ENCODE measurements at regions not wholly inside any gene's neighbourhood (a gene's known extent, or its start where the extent isn't known, plus 50 kb on each side); places are given as distances from the start of the nearest gene placed in this dataset.
A peak's percentile ranks its signal among the peaks of the same experiment; 100 is the strongest.

GRCh38 chr6:1552296-1552761, 57.4 kb upstream of the FOXC1 start:
- ATAC-seq (replicated peaks in 6 of 8): peak in 3 of 8 experiments; percentile 20 to 32 (median 31)
- Histone ChIP-seq H3K4me1 (replicated peaks in 1 of 2) (no peaks in the 10 kb centered on the region), H3K4me3 (no peak overlapping the region), H3K27ac (no peak overlapping the region)
- WGBS, 10 experiments: 79 to 100% (median 86%) methylated on average over 1 to 4 of the region's 4 CpGs; no CpG with 5 or more reads in 5 of the 10 experiments
- in situ Hi-C loops (cut with MboI; ENCODE audit: low pct_unique_long_range_greater_than_20kb in 2 of 9, low sequenced_read_pairs in 9 of 9, unreplicated experiment in 9 of 9): no loop called here

- no peaks in the 10 kb centered on the region for H3K4me1 ChIP-seq (replicated peaks in 1 of 2)
- in situ Hi-C loops (cut with MboI; ENCODE audit: low pct_unique_long_range_greater_than_20kb in 2 of 9, low sequenced_read_pairs in 9 of 9, unreplicated experiment in 9 of 9): no loop called here
- no peak overlapping the region for H3K27ac ChIP-seq
- no peak for ATAC-seq (replicated peaks in 6 of 8)
- no peak overlapping the region for H3K4me3 ChIP-seq
- WGBS, 10 experiments: 70 to 95% (median 88%) methylated on average over 2 to 8 of the region's 9 CpGs
Measured at GRCh38 chr6:1553562-1554083, 56.1 kb upstream of the FOXC1 start.

- H3K4me1 ChIP-seq (replicated peaks in 1 of 2): no peaks in the 10 kb centered on the region
- no peak for ATAC-seq (replicated peaks in 6 of 8)
- H3K27ac ChIP-seq: no peak overlapping the region
- H3K4me3 ChIP-seq: no peak overlapping the region
- 25 to 89% (median 51%) methylated on average over 2 to 5 of the region's 8 CpGs; no CpG with 5 or more reads in 3 of the 10 experiments for WGBS, 10 experiments
- in situ Hi-C loops (cut with MboI; ENCODE audit: low pct_unique_long_range_greater_than_20kb in 2 of 9, low sequenced_read_pairs in 9 of 9, unreplicated experiment in 9 of 9): no loop called here
Measured at GRCh38 chr6:1554141-1554475, 55.6 kb upstream of the FOXC1 start.

GRCh38 chr6:1554476-1555310, 55.0 kb upstream of the FOXC1 start:
- Histone ChIP-seq H3K4me3 (peak overlapping the region in 4 of 5 donors; percentile 18 to 31 (median 24)), H3K27ac (no peak overlapping the region), H3K4me1 (replicated peaks in 1 of 2) (no peaks in the 10 kb centered on the region)
- in situ Hi-C loops (cut with MboI; ENCODE audit: low pct_unique_long_range_greater_than_20kb in 2 of 9, low sequenced_read_pairs in 9 of 9, unreplicated experiment in 9 of 9): no loop called here
- ATAC-seq (replicated peaks in 6 of 8): peak in 5 of 8 experiments; percentile 29 to 88 (median 74)
- WGBS, 10 experiments: 6 to 85% (median 73%) methylated on average over 5 to 24 of the region's 46 CpGs

- ATAC-seq (replicated peaks in 6 of 8): no peak
- in situ Hi-C loops (cut with MboI; ENCODE audit: low pct_unique_long_range_greater_than_20kb in 2 of 9, low sequenced_read_pairs in 9 of 9, unreplicated experiment in 9 of 9): no loop called here
- no peaks in the 10 kb centered on the region for H3K4me1 ChIP-seq (replicated peaks in 1 of 2)
- 33 to 93% (median 68%) methylated on average over 2 to 8 of the region's 11 CpGs; no CpG with 5 or more reads in 4 of the 10 experiments for WGBS, 10 experiments
- no peak overlapping the region for H3K27ac ChIP-seq
- H3K4me3 ChIP-seq: no peak overlapping the region
Measured at GRCh38 chr6:1558388-1558787, 51.3 kb upstream of the FOXC1 start.

Data from motor neuron (in vitro differentiated cells).